ENCODE measurements at regions not wholly inside any gene's neighbourhood (a gene's known extent, or its start where the extent isn't known, plus 50 kb on each side); places are given as distances from the start of the nearest gene placed in this dataset.

- no peak for DNase-seq (ENCODE audit: low read depth)
Measured at GRCh38 chr6:91303326-91303725, 716.5 kb upstream of the MAP3K7 start.

- no peak for DNase-seq (ENCODE audit: low read depth)
Measured at GRCh38 chr6:91299544-91300491, 712.9 kb upstream of the MAP3K7 start.

GRCh38 chr6:91298543-91299145 lies 711.8 kb upstream of the MAP3K7 start:
- DNase-seq (ENCODE audit: low read depth) = no peak

- no peak for DNase-seq (ENCODE audit: low read depth)
Measured at GRCh38 chr6:91293395-91293794, 706.5 kb upstream of the MAP3K7 start.

GRCh38 chr6:91291071-91291470 lies 704.2 kb upstream of the MAP3K7 start:
- no peak for DNase-seq (ENCODE audit: low read depth)

DNA sequence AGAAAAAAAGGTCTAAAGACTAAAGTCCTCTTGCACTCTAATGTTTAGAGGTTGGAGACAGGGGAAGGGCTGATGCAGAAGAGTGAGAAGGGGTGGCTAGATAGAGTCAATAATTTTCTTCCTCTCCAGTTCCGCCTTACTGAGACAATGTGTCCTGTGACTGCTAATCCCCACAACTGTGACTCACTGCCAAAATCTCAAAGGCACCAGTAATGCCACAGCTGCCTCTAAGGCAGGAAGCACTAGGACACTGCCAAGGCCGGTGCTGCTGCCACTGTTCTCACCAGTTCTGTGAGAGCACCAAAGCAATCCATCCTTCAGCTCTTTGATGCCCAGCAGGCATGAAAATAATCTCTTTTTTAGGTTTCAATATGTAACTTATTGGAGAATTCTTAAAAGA lies 701.9 kb upstream of the MAP3K7 start:
- DNase-seq (ENCODE audit: low read depth) = no peak

GRCh38 chr6:91281901-91282300 lies 695.0 kb upstream of the MAP3K7 start:
- no peak for DNase-seq (ENCODE audit: low read depth)

- no peak for DNase-seq (ENCODE audit: low read depth)
Measured at GRCh38 chr6:91280494-91280830, 693.6 kb upstream of the MAP3K7 start.

GRCh38 chr6:91279740-91280493 lies 693.0 kb upstream of the MAP3K7 start:
- DNase-seq (ENCODE audit: low read depth) = no peak

DNA sequence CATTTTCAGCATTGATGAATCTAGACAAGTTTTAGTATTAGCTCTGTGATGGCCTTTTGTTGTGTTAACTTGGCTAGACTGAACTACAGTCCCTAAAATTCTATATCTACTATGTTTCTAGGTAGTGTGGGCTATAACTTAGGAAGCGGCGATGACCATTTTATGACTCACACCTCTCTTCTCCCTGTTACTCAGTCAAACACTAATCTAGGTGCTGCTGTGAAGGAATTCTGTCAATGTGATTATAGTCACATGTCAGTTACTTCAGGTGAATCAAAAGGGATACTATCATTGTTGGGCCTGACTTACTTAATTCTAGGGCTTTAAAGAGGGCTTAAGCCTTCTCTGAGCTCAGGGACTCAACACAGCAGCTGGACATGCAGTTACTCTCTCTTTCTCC lies 691.5 kb upstream of the MAP3K7 start:
- no peak for DNase-seq (ENCODE audit: low read depth)

GRCh38 chr6:91276315-91276714 lies 689.4 kb upstream of the MAP3K7 start:
- DNase-seq (ENCODE audit: low read depth) = no peak

DNA sequence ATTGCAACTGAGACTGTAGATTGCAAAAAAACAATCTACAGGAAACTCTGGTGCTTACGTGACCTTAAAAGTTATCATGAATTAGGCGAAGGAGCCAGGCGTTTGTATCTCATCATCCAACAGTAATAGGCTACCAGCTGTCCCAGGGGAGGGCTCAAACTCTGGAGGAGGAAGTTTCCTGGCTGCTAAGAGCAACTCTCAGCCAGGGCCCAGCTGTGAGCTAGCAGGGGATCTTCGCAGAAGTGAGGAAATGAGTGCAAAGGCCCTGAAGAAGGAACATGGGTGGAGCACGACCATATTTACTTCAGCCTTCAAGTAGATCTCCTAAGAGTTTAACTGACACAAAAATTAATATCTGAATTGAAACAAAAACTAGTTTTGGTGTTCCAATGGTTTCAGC lies 686.9 kb upstream of the MAP3K7 start:
- no peak for DNase-seq (ENCODE audit: low read depth)

DNA sequence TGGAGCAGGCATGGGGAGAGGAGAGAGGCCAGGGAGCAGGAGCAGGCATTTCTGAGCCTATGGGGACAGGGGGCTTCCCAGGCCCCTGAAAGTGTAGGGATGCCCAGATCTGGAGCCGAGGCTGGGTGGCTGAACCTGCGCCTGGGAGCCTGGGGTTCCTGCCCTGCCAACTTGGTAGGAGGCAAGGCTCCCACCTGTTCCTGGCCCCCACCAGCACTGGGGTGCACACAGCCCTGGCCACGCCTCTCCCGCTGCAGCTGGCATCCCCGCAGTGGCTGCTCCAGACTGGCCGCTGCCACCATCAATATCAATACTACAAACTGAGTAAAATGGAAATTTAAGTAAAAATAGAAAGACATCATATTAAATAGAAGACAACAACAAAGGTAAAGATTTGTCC lies 684.9 kb upstream of the MAP3K7 start:
- DNase-seq (ENCODE audit: low read depth) = no peak

DNA sequence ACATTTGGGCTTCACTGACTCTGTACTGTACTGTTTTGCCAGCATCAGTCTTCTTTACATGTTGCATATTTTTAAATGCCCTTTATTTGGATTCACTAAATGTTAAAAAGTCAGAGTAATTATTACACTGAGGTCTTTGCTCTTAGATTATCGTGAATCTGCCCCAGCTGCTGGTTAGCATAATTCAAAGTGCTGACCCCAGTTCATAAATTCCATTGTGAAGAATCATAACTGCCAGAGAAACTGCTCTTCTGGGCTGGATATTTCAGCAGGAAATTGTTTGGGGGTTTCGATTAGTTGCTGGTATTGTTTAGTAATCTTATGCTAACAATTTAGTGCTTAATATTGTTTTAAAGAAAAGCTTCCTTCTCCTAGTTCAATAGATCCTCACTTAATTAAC lies 682.1 kb upstream of the MAP3K7 start:
- DNase-seq (ENCODE audit: low read depth) = no peak

DNA sequence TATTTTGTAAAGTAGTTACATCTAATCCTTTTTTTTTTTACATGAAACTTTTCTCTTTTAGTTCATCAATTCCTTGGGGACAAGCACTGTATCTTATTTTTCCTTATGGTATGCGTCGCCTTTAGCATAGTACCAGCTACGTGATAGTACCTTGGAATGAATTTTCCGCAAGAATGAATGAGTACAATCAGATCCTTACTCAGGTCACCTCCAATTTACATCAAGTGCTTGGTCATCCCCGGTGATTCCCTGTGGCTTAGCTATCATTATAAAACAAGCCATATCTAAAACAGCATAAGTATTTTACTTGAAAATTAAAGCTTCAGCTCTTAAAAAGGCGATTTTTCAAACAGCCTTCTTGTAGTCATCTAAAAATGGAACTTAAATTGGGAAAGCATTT lies 680.4 kb upstream of the MAP3K7 start:
- no peak for DNase-seq (ENCODE audit: low read depth)

DNA sequence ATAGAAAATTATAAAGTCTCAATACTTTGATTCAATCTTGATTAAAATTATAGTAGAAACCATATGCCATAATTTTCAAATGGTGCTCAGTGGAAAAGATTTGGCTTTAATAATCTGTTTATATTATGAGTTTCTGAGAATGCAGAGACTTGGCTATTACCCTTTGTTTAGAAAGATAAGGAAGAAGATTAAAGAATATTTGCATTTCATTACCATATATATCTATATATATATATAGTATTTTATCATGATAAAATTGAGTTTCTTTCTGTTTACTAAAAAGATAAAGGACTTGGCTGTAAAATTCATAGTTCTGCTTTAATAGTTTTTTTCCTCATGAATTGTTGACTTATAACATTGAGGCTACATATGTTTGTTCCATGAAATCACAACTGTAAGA lies 679.3 kb upstream of the MAP3K7 start:
- DNase-seq (ENCODE audit: low read depth) = no peak

- DNase-seq (ENCODE audit: low read depth) = no peak
Measured at GRCh38 chr6:91243436-91243835, 656.6 kb upstream of the MAP3K7 start.

DNA sequence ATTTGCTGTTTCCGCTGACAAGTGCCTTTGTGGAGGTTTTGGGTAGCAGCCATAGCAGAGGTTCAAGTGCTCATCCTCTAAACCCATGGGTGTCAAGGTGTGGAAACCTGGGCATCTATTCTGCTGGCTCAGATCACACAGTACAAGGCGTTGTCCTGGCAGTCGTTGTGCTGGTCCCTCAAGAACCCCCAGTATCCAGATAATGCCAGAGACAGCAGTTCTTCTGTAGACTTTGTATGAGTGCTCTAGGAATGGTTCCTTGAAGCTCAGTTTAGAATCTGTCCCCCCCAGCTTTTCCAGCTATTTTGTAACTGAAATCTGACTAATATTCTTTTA lies 655.7 kb upstream of the MAP3K7 start:
- DNase-seq (ENCODE audit: low read depth) = no peak

- DNase-seq (ENCODE audit: low read depth) = no peak
Measured at GRCh38 chr6:91241946-91242613, 655.2 kb upstream of the MAP3K7 start.

DNA sequence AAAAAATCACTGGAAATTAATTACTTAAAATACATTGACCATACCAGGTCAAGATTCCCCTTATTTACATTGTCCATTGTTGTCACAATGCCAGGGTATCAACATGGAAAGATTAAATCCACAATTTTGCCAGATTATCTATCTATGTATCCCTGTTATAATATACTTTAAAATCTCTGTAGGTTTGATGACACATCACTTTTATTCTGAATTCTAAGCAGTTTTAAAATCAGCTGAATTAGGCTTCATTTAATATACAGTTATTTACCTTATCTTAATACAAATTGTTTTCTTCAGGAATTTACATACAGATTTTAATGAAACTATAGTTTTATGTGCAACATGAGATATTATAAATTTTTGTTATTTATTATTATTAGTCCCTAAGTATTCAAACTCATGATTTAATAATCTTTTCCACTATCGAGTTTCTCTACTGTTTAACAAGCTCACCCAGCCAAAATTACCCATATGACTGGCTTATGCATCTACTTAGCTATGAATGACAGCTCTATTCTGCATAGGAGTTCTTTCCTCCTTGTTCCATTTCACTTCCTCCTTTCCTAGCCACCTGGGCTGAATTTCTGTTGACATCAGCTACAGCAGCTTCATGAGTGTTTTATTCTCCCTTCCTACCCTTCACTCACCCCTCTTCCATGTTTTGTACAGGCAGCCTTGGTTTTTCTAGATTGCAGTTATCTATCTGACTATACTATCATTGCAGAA lies 654.2 kb upstream of the MAP3K7 start:
- no peak for DNase-seq (ENCODE audit: low read depth)

GRCh38 chr6:91221072-91221720 lies 634.3 kb upstream of the MAP3K7 start:
- no peak for DNase-seq (ENCODE audit: low read depth)
